ENCODE measurements at regions not wholly inside any gene's neighbourhood (a gene's known extent, or its start where the extent isn't known, plus 50 kb on each side); places are given as distances from the start of the nearest gene placed in this dataset.
A peak's percentile ranks its signal among the peaks of the same experiment; 100 is the strongest.

- DNase-seq (ENCODE audit: low read depth), result no peak
These were observed 263.5 kb downstream of the TMA16 start for GRCh38 chr4:163758032-163758431.

DNA sequence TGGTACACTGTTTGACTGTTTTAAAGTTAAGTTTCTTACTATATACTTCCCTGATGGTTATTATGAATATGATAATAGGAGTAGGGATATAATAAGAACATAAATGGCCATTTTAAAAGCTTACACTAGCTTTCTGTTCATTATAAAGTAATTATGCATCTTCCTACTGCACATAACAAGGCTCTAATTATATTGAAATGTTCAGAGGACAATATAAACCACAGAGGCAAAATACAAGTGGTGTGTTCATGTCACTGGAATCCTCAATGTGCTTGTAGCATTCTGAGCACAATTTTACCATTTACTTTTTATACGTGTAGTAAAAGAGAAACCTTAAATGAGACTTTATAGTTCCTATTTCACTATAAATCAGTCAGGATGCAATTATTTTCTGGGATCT is 268.3 kb downstream of the TMA16 start:
- DNase-seq (ENCODE audit: low read depth), result no peak

DNA sequence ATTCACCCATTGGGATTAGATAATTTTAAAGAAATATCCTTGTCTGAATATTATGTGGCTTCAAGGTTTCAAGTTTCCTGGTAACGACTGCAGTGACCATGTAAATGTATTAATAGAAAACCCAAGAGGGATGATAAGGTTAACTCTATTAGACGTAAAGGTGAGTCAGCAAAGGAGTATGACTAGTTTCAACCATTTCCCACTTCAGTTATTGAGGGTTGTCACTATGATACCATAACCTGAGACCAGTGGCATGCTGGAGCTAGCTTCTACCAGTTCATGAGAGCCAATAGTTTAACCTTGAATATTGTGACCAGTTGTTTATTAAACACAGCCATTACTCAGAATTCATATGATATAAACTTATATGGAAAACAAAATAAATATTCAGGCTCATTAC is 270.1 kb downstream of the TMA16 start:
- peak; percentile 40 for DNase-seq (ENCODE audit: low read depth)

DNA sequence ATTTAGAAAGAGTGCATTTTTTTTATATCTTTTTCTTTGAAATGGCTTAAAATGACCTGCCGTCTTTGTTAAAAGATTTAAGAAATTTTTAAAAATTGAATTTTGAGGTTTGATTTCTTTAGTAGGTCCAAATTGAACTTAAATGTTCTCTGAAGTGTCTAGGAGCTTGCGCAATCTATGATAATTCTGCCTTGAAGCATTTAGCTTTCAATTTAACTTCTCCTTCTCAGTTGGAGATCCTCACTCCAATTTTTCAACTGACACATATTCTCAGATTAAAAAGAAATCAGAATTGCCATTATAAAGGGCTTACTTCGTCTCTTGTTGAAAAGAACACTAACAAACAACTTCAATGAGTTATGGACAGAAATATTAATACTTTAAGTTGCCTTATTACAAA is 273.5 kb downstream of the TMA16 start:
- DNase-seq (ENCODE audit: low read depth), result no peak

DNA sequence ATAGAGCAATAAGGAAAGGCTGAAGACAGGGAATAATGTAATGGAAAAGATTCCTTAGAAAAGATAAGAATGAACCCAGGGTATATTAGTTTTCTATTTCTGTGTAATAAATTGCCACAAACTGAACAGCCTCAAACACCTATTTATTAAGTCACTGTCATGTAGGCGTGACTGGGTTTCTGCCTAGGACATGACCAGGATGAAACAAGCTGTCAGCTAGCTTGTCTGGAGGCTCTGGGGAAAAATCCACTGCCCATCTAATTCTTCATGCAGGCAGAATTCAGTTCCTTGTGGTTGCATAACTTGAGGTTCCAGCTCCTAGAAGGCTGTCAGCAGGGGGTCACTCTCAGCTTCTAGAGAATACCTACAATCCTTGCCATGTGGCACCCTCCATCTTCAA is 277.7 kb downstream of the TMA16 start:
- DNase-seq (ENCODE audit: low read depth), result no peak

GRCh38 chr4:163773940-163774339 is 279.4 kb downstream of the TMA16 start:
- no peak for DNase-seq (ENCODE audit: low read depth)

DNA sequence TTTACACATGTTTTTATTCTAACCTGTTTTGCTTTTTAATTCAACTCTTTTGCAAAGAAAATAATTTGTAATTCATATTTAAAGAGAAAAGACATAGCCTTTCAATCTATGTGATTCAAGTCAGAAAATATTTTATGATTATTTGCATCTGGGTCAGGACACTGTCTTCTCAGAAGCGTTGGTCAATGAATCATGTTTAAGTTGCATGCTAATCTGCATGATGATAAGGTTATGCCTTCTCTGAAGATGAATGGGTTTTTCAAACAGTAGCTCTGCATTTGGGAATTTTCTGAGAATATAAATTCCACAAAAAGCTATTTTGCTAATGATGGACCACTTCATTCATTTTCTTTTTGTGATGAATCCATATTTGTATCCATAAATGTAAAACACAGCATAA is 282.5 kb downstream of the TMA16 start:
- DNase-seq (ENCODE audit: low read depth), result no peak

DNA sequence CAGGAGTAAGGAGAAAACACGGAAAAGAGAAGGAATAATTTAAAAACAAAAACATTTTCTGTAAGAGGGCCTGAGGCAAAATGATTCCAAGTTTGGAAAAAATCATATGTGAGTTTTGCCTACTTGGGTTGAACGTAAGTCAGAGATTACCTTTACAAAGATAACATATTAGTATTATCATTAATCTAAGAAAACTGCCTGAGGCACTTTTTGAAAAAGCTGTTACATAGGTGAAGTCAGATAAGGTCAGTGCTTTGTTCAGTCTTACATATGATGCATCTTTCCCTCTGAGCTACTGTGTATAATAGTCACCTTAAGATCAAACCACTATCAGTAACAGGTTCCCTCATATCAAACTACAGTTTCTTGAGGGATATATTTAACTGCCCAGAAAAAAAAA is 287.2 kb downstream of the TMA16 start:
- DNase-seq (ENCODE audit: low read depth), result no peak

GRCh38 chr4:163790231-163790630 is 295.7 kb downstream of the TMA16 start:
- no peak for DNase-seq (ENCODE audit: low read depth)

- DNase-seq (ENCODE audit: low read depth), result no peak
These were observed 301.4 kb downstream of the TMA16 start for GRCh38 chr4:163795885-163796284.

- no peak for DNase-seq (ENCODE audit: low read depth)
These were observed 309.5 kb downstream of the TMA16 start for GRCh38 chr4:163804001-163804400.

- no peak for DNase-seq (ENCODE audit: low read depth)
These were observed 312.2 kb downstream of the TMA16 start for GRCh38 chr4:163806653-163807052.

GRCh38 chr4:163808011-163808410 is 313.5 kb downstream of the TMA16 start:
- DNase-seq (ENCODE audit: low read depth), result no peak

GRCh38 chr4:163810755-163811154 is 316.3 kb downstream of the TMA16 start:
- no peak for DNase-seq (ENCODE audit: low read depth)

- no peak for DNase-seq (ENCODE audit: low read depth)
These were observed 321.3 kb downstream of the TMA16 start for GRCh38 chr4:163815776-163816175.

- no peak for DNase-seq (ENCODE audit: low read depth)
These were observed 322.0 kb downstream of the TMA16 start for GRCh38 chr4:163816494-163816893.

- no peak for DNase-seq (ENCODE audit: low read depth)
These were observed 324.2 kb downstream of the TMA16 start for GRCh38 chr4:163818673-163819072.

DNA sequence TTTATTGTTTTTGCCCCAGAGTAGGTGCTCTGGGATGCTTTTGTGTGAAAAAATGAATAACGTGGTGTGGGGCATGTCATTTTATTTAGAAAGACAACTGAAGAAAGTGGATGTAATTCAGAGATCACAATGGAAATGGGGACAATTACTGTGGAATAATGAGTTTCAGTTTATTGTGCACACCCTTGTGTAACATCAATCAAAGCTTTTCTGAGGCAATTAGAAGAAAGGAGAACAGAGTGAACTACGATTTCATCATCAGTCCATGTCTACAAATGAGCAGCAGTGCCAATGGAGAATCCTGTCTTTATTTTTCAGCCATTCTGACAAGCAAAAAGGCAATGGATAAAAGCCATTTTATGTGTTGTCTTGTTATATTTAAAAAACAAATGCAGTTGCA is 339.2 kb downstream of the TMA16 start:
- DNase-seq (ENCODE audit: low read depth), result no peak

GRCh38 chr4:163846008-163846407 is 351.5 kb downstream of the TMA16 start:
- no peak for DNase-seq (ENCODE audit: low read depth)

DNA sequence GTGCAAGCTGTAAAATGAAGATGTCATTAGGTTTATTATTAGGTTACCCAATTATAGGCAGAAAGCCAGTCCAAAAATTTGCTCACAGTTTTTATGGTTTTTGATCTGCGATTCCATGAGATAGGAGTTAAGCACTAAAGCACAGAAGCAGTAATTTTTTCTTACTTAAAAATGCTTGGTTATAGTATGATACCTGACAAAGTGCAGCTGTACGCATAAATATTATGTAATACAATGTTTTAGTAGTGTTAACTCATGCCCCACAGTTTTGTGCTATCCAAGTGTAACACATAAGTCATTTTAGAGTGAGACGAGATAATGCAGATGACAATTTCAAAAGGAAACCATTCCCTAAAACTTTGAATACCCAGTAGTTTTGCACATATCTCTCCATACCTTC is 357.8 kb downstream of the TMA16 start:
- DNase-seq (ENCODE audit: low read depth), result no peak

DNA sequence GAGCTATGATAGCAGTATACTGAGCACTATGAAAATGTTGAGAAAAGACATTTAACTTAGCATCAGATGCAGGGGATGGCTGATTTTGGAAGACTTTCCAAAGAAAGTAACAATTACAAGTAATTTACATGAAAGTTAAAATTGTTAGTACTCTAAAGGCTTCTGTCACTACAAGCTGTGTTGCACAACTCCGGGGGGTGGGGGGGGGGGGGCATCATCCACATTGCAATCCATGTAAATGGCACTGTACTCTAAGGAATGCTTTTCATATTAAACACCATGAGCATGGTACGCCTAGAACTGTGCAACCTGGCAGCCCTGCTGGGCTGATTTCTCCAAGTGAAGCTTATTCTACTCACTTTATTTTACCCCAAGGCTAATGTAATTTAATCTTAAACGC is 363.4 kb downstream of the TMA16 start:
- no peak for DNase-seq (ENCODE audit: low read depth)

DNA sequence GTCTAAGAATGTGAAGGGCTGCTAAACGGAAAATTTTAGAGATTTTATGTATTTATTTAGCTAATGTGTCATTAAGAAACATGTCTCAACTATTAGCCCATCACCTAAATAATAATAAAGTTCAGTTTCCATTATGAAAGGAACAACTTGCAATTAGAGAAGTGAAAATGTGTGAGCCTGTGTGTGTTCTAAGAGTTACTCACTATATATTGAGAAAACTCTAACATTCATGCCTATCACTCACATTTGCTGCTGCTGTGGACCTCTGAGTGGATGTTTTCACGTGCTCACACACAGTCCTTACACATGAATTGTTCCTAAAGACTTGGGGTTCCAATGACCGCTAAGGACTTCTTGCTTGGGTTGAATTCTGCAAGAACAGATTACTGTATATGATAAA is 364.0 kb downstream of the TMA16 start:
- DNase-seq (ENCODE audit: low read depth), result no peak

DNA sequence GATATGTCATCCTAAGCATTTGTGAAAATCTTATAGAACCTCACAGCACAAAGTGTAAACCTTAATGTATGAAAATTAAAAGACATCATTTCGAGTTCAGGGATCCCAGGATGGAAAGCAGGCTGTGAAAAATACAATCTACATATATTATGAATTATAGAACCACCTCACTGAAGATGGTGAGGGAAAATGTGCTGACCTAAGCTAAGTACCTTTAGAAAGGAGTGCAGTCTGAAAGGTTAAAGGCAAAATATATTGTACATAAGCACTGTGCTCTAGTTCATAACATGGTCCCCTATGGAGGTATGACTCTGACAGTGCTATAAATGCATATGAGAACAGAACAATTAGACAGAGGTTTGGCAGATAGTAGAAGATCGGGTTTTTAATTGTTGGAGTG is 368.6 kb downstream of the TMA16 start:
- no peak for DNase-seq (ENCODE audit: low read depth)

DNA sequence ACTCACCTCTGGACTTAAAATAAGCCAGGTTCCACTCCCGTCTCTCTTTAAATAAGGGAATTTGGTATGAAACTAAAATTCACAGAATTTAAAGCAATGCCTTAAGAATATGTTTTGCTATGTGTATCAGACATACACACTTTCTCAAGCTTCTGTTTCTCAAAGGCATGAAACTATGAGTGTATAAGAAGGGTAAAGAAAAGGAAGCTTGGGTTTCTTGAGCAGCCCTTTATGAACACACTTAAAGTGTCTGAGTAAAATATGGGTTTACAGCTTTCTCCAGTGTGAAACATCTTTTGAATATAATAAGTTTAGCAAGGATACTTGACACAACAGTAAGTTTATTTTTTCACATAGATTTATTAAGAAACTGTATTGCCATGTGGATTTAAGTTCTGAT is 370.5 kb downstream of the TMA16 start:
- no peak for DNase-seq (ENCODE audit: low read depth)
